Tibial artery (tissue), 4 donors: ENCODE measurements at regions not wholly inside any gene's neighbourhood (a gene's known extent, or its start where the extent isn't known, plus 50 kb on each side); places are given as distances from the start of the nearest gene placed in this dataset.

Experiments
- DNase-seq, 2 donors: peaks; one replicate each; pipeline ENCODE4 v3.0.0-alpha.2; 2019
- H3K27ac ChIP-seq, 2 donors: fragments of 200-600 bp; sonication (generic) in 1 of 2; 1 replicate in 1 of 2; 2 replicates in 1 of 2; pipeline ENCODE4 v1.5.1; 2018 to 2019; ENCODE audit warnings: mild to moderate bottlenecking in 1 of 2
- H3K27me3 ChIP-seq, 2 donors: fragments of 200-600 bp; sonication (generic) in 1 of 2; one replicate each; pipeline versions ENCODE4 v1.5.1 to v1.6.0; 2016 to 2019
- H3K36me3 ChIP-seq, 3 donors: fragments of 200-600 bp; sonication (generic) in 2 of 3; one replicate each; pipeline ENCODE4 v1.5.1; 2016 to 2019; ENCODE audit warnings: mild to moderate bottlenecking in 2 of 3
- H3K4me1 ChIP-seq, 4 donors: fragments of 200-600 bp; sonication (generic) in 2 of 4; 1 replicate in 3 of 4; 2 replicates in 1 of 4; pipeline ENCODE4 v1.5.1; 2016 to 2019
- H3K4me3 ChIP-seq, 2 donors: fragments of 200-600 bp; sonication (generic) in 1 of 2; 1 replicate in 1 of 2; 2 replicates in 1 of 2; pipeline ENCODE4 v1.5.1; 2018 to 2019; ENCODE audit warnings: mild to moderate bottlenecking in 2 of 2
- H3K9me3 ChIP-seq, 3 donors: fragments of 200-600 bp; sonication (generic) in 1 of 3; one replicate each; pipeline ENCODE4 v1.5.1; 2016 to 2019
- CTCF ChIP-seq, 2 experiments: fragments of 200-600 bp in 1 of 2; fragments of 450-650 bp in 1 of 2; IDR thresholded peaks; one replicate each; pipeline ENCODE4 v1.5.1; 2017 to 2019; ENCODE audit warnings: antibody characterized with exemption in 2 of 2, mild to moderate bottlenecking in 1 of 2, moderate library complexity in 1 of 2
- intact Hi-C: fragments of 100-400 bp; cut with DNase I; formaldehyde crosslinking; loops from one replicate; pipeline ENCODE4 v1.15.0; 2023; ENCODE audit warnings: low total_unique reads

GRCh38 chr3:194817936-194818335 lies 132.3 kb downstream of the FAM43A start:
- DNase-seq, result no peak

GRCh38 chr3:194824100-194824499 lies 138.4 kb downstream of the FAM43A start:
- Histone ChIP-seq H3K27ac (no peak overlapping the region), H3K36me3 (no peaks in the 10 kb centered on the region), H3K9me3 (no peaks in the 10 kb centered on the region), H3K4me3 (no peak overlapping the region), H3K4me1 (no peaks in the 10 kb centered on the region), H3K27me3 (peaks cover 0 to 17% of the 10 kb centered on the region in 2 donors)
- intact Hi-C loops, result no loop called here
- TF ChIP-seq CTCF (IDR thresholded peaks at IDR 0.05), result no peak
- no peak for DNase-seq

More at GRCh38 chr3:194817936-194818335, 132.3 kb downstream of the FAM43A start:
- no peak for TF ChIP-seq CTCF (IDR thresholded peaks at IDR 0.05)
- no peaks in the 10 kb centered on the region for H3K36me3 ChIP-seq
- no peak overlapping the region for H3K27ac ChIP-seq
- peaks cover 0 to 15% of the 10 kb centered on the region in 2 donors for H3K27me3 ChIP-seq
- no peaks in the 10 kb centered on the region for H3K4me1 ChIP-seq
- H3K9me3 ChIP-seq, result no peaks in the 10 kb centered on the region
- no peak overlapping the region for H3K4me3 ChIP-seq
- intact Hi-C loops, result no loop called here

DNA sequence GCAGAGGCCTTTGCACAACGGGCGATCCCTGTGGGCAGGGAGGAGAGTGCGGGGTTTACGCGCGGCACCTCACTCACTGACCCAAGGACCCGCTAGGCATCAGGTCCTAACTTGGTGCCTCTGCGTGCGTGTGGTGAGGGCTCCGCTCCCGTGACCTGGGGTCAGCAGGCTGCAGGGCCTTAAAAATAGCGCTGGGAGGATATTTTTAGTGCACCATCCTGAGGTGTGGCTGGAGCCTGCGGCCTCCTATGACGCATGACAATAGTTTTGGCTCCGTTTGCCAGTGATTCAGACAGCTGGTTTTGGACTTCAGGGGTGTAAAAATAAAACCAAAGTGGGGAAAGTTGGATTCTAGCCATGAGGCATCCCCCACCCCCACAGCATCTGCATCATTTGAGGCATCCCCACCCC lies 139.0 kb downstream of the FAM43A start:
- DNase-seq, result no peak

GRCh38 chr3:194826594-194826993 lies 140.9 kb downstream of the FAM43A start:
- Histone ChIP-seq H3K4me3 (no peak overlapping the region), H3K27me3 (peaks cover 0 to 3% of the 10 kb centered on the region in 2 donors), H3K9me3 (no peaks in the 10 kb centered on the region), H3K27ac (no peak overlapping the region), H3K4me1 (no peaks in the 10 kb centered on the region), H3K36me3 (no peaks in the 10 kb centered on the region)
- intact Hi-C loops, result no loop called here
- TF ChIP-seq CTCF (IDR thresholded peaks at IDR 0.05), result no peak
- no peak for DNase-seq

More for the DNA sequence above, 139.0 kb downstream of the FAM43A start:
- Histone ChIP-seq H3K36me3 (no peaks in the 10 kb centered on the region), H3K27ac (no peak overlapping the region), H3K4me3 (no peak overlapping the region), H3K9me3 (no peaks in the 10 kb centered on the region), H3K4me1 (no peaks in the 10 kb centered on the region), H3K27me3 (peaks cover 0 to 14% of the 10 kb centered on the region in 2 donors)
- intact Hi-C loops, result no loop called here
- no peak for TF ChIP-seq CTCF (IDR thresholded peaks at IDR 0.05)

GRCh38 chr3:194827486-194827885 lies 141.8 kb downstream of the FAM43A start:
- intact Hi-C loops, result no loop called here
- H3K27ac ChIP-seq, result no peak overlapping the region
- TF ChIP-seq CTCF (IDR thresholded peaks at IDR 0.05), result no peak
- H3K36me3 ChIP-seq, result no peaks in the 10 kb centered on the region
- no peak overlapping the region for H3K4me3 ChIP-seq
- H3K4me1 ChIP-seq, result no peaks in the 10 kb centered on the region
- no peaks in the 10 kb centered on the region for H3K9me3 ChIP-seq
- H3K27me3 ChIP-seq, result peaks cover 0 to 3% of the 10 kb centered on the region in 2 donors
- DNase-seq, result no peak

DNA sequence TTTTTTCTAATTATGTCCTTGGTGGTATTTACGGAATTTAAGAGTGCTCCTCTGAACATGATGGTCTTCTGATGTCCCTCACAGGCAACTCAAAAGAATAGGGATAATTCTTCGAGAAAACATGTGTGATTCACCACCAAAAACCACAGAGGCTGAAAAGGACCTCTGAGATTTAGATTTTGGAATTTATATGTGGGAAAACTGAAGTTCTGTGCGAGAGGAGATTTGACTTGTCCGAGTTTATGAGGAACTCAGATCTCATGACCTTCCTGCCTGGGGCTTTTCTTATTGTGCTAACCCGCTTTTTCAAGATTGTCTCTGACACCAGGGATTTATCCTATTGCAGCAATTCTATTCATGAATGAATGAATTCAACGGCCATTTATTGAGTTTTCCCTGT lies 142.4 kb downstream of the FAM43A start:
- DNase-seq, result no peak
- Histone ChIP-seq H3K9me3 (no peaks in the 10 kb centered on the region), H3K27me3 (peaks cover 0 to 3% of the 10 kb centered on the region in 2 donors), H3K27ac (no peak overlapping the region), H3K4me1 (no peaks in the 10 kb centered on the region), H3K4me3 (no peak overlapping the region), H3K36me3 (no peaks in the 10 kb centered on the region)
- intact Hi-C loops, result no loop called here
- no peak for TF ChIP-seq CTCF (IDR thresholded peaks at IDR 0.05)
